Peyer's patch (tissue), 4 donors: ENCODE measurements at regions not wholly inside any gene's neighbourhood (a gene's known extent, or its start where the extent isn't known, plus 50 kb on each side); places are given as distances from the start of the nearest gene placed in this dataset.

Source experiments
- CTCF ChIP-seq, 6 experiments: fragments of 450-650 bp in 4 of 6; fragments of 200-600 bp in 2 of 6; sonication (generic) in 1 of 6; IDR thresholded peaks; one replicate each; pipeline ENCODE4 v1.5.1; 2017 to 2019; ENCODE audit warnings: antibody characterized with exemption in 6 of 6, mild to moderate bottlenecking in 3 of 6, moderate library complexity in 1 of 6
- POLR2A ChIP-seq, 2 donors: fragments of 450-650 bp; IDR thresholded peaks; one replicate each; pipeline ENCODE4 v1.5.1; 2017; ENCODE audit warnings: antibody characterized with exemption in 2 of 2, mild to moderate bottlenecking in 2 of 2, moderate library complexity in 2 of 2

- no peak for TF ChIP-seq POLR2A (IDR thresholded peaks at IDR 0.05)
- TF ChIP-seq CTCF (IDR thresholded peaks at IDR 0.05), result no peak
These were observed 392.9 kb downstream of the RASEF start for GRCh38 chr9:82670000-82670399.
